SU-DHL-6 (cell line): ENCODE measurements at regions not wholly inside any gene's neighbourhood (a gene's known extent, or its start where the extent isn't known, plus 50 kb on each side); places are given as distances from the start of the nearest gene placed in this dataset.

Source experiments
- H2AFZ ChIP-seq: fragments of 200-600 bp; sonication (generic); 2 replicates; pipeline ENCODE4 v1.6.1; 2014; ENCODE audit warnings: low read depth, mild to moderate bottlenecking, moderate library complexity, mixed read lengths, antibody characterized with exemption, low read length; ENCODE audit not compliant: severe bottlenecking
- H3F3A ChIP-seq: fragments of 200-600 bp; shearing (Covaris generic); 2 replicates; pipeline ENCODE4 v1.6.0; 2016; ENCODE audit warnings: antibody characterized with exemption, mild to moderate bottlenecking; ENCODE audit not compliant: insufficient read depth
- H3K27ac ChIP-seq: fragments of 200-600 bp; sonication (generic); 2 replicates; pipeline ENCODE4 v1.5.1; 2016; ENCODE audit warnings: low read depth, mild to moderate bottlenecking, low read length, moderate library complexity, mixed read lengths
- H3K27me3 ChIP-seq: fragments of 200-600 bp; sonication (generic), shearing (Covaris generic); 2 replicates; pipeline ENCODE4 v1.6.0; 2014; ENCODE audit warnings: mild to moderate bottlenecking, low read length
- H3K36me3 ChIP-seq: fragments of 200-600 bp; sonication (generic); 2 replicates; pipeline ENCODE4 v1.6.1; 2014; ENCODE audit warnings: mild to moderate bottlenecking, low read length, mixed read lengths
- H3K4me2 ChIP-seq: fragments of 300-600, 200-600 bp; shearing (Covaris generic), sonication (generic); 2 replicates; pipeline ENCODE4 v1.6.0; 2014; ENCODE audit warnings: low read length, low read depth, mild to moderate bottlenecking; ENCODE audit not compliant: poor library complexity, severe bottlenecking
- H3K4me3 ChIP-seq: fragments of 200-600 bp; sonication (generic); 2 replicates; pipeline ENCODE4 v1.5.1; 2014; ENCODE audit warnings: antibody characterized with exemption, low read length, mild to moderate bottlenecking, mixed read lengths; ENCODE audit not compliant: insufficient read depth, poor library complexity, severe bottlenecking
- H3K79me2 ChIP-seq: fragments of 200-600 bp; sonication (generic); 2 replicates; pipeline ENCODE4 v1.6.1; 2014; ENCODE audit warnings: mild to moderate bottlenecking, low read length, moderate library complexity; ENCODE audit not compliant: insufficient read depth
- H3K9ac ChIP-seq: fragments of 200-600 bp; sonication (generic); 2 replicates; pipeline ENCODE4 v1.7.0; 2014; ENCODE audit warnings: mild to moderate bottlenecking, low read length
- H3K9me2 ChIP-seq: fragments of 200-600 bp; sonication (generic); replicated peaks from 2 replicates; pipeline ENCODE4 v1.6.1; 2014; ENCODE audit warnings: low read length; ENCODE audit not compliant: insufficient read depth
- H3K9me3 ChIP-seq: fragments of 200-600 bp; sonication (generic); 2 replicates; pipeline ENCODE4 v1.6.1; 2014; ENCODE audit warnings: low read length, mixed read lengths; ENCODE audit not compliant: insufficient read depth
- H4K20me1 ChIP-seq: fragments of 200-600 bp; sonication (generic); 2 replicates; pipeline ENCODE4 v1.6.1; 2014; ENCODE audit warnings: low read depth, mild to moderate bottlenecking, antibody characterized with exemption, low read length, moderate library complexity, mixed read lengths
- CTCF ChIP-seq: fragments of 200-600 bp; sonication (generic); IDR thresholded peaks from one replicate; pipeline ENCODE4 v1.5.1; 2017; ENCODE audit warnings: antibody characterized with exemption, mild to moderate bottlenecking, low read length, moderate library complexity; ENCODE audit not compliant: insufficient read depth, poor library complexity, severe bottlenecking
- EZH2phosphoT487 ChIP-seq: fragments of 200-600 bp; sonication (generic), shearing (Covaris generic); conservative IDR thresholded peaks from 2 replicates; pipeline ENCODE4 v1.6.1; 2018; ENCODE audit warnings: mild to moderate bottlenecking, antibody characterized with exemption, low read length, moderate library complexity, mixed read lengths

DNA sequence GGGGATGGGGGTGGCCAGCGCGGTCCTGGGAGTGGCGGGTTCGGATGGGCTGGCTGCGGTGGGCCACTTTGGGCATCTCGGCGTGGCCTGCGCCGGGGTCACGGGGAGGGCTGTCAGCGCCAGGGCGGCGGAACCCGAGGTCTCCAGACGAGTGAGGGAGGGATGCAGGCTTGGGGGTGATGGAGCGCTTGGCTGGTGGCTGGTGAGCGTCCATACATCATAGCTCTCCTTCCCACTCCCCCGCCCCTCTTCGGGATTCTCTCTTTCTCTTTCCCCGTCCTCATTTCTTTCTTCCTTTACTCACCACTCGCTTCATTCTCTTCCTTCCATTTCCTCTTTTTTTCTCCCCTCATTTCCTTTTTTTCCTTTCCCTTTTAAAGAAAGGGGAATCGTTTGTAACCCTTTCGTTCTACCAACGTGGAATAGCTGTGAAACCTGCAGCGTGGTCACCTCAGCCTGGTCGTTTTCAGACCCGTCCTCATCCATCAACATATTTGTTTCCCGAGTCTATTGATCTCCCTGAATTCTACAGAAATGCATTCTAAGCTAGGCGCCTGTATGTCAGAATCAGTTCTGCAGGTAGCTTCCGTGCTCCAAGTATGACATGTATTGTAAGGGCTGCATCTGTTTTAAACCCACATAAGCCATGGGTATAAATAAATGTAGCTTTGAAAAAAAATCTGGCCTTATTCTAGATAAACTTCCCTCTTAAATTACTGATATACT lies 260.3 kb upstream of the E2F7 start:
- TF ChIP-seq CTCF = no peak
- TF ChIP-seq EZH2phosphoT487 = no peak
- no peak overlapping the region for H3K4me2 ChIP-seq
- no peaks in the 10 kb centered on the region for H3F3A ChIP-seq
- no peak overlapping the region for H2AFZ ChIP-seq
- no peaks in the 10 kb centered on the region for H4K20me1 ChIP-seq
- H3K27ac ChIP-seq = no peak overlapping the region
- H3K4me3 ChIP-seq = no peak overlapping the region
- H3K9me3 ChIP-seq = no peaks in the 10 kb centered on the region
- H3K9ac ChIP-seq = no peak overlapping the region
- H3K79me2 ChIP-seq = no peaks in the 10 kb centered on the region
- no peaks in the 10 kb centered on the region for H3K36me3 ChIP-seq
- H3K27me3 ChIP-seq = no peaks in the 10 kb centered on the region
- H3K9me2 ChIP-seq = no peaks in the 10 kb centered on the region

DNA sequence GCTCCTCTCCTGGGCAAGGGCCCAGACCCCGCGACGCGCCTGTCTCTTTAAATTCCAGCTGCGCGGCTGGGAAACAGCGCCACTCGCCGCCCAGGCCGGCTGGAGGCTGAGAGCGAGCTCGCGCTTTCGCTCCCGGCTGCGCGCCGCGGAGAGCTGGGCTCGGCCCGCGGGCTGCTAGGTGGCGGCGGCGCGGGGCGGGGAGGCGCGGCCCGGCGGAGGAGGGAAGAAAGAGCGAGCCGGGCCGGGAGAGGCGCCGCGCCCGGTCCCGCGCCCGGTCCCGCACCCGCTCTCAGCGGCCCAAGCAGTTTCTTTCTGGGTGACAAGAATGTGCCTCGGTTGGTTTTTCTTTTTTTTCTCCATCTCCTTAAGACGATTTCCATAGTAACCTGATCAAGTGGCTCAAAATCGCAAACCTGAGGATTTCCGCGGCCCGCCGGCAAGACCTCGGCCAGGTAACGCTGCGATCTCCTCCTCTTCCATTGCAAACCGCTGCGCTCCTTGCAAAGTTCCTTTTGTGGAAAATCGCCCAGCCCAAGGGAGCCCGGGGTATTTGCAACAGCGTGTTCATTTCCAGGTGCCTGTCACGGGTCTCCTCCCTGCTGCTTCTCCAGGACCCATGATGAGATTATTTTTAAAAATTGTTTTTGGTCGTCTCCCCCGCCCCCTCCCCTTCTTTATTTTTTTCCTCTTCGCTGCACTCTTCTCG lies 259.5 kb upstream of the E2F7 start:
- Histone ChIP-seq H3K79me2 (no peaks in the 10 kb centered on the region), H3K36me3 (no peaks in the 10 kb centered on the region), H3K9ac (no peak overlapping the region), H2AFZ (no peak overlapping the region), H3K4me3 (no peak overlapping the region), H3K9me3 (no peaks in the 10 kb centered on the region), H3K4me2 (no peak overlapping the region), H3K27me3 (no peaks in the 10 kb centered on the region), H3K9me2 (no peaks in the 10 kb centered on the region), H4K20me1 (no peaks in the 10 kb centered on the region), H3F3A (no peaks in the 10 kb centered on the region), H3K27ac (no peak overlapping the region)
- TF ChIP-seq CTCF (no peak), EZH2phosphoT487 (no peak)

GRCh38 chr12:77324416-77324762 lies 259.0 kb upstream of the E2F7 start:
- H4K20me1 ChIP-seq = no peaks in the 10 kb centered on the region
- no peaks in the 10 kb centered on the region for H3K36me3 ChIP-seq
- H3K79me2 ChIP-seq = no peaks in the 10 kb centered on the region
- no peak for TF ChIP-seq CTCF
- no peak for TF ChIP-seq EZH2phosphoT487
- H3F3A ChIP-seq = no peaks in the 10 kb centered on the region
- H3K27ac ChIP-seq = no peak overlapping the region
- H2AFZ ChIP-seq = no peak overlapping the region
- H3K4me3 ChIP-seq = no peak overlapping the region
- H3K9me3 ChIP-seq = no peaks in the 10 kb centered on the region
- no peak overlapping the region for H3K4me2 ChIP-seq
- H3K9ac ChIP-seq = no peak overlapping the region
- no peaks in the 10 kb centered on the region for H3K9me2 ChIP-seq
- no peaks in the 10 kb centered on the region for H3K27me3 ChIP-seq
